ENCODE measurements at regions not wholly inside any gene's neighbourhood (a gene's known extent, or its start where the extent isn't known, plus 50 kb on each side); places are given as distances from the start of the nearest gene placed in this dataset.

- H3K9me3 ChIP-seq, result no peaks in the 10 kb centered on the region
- TF ChIP-seq, protein P1, sequence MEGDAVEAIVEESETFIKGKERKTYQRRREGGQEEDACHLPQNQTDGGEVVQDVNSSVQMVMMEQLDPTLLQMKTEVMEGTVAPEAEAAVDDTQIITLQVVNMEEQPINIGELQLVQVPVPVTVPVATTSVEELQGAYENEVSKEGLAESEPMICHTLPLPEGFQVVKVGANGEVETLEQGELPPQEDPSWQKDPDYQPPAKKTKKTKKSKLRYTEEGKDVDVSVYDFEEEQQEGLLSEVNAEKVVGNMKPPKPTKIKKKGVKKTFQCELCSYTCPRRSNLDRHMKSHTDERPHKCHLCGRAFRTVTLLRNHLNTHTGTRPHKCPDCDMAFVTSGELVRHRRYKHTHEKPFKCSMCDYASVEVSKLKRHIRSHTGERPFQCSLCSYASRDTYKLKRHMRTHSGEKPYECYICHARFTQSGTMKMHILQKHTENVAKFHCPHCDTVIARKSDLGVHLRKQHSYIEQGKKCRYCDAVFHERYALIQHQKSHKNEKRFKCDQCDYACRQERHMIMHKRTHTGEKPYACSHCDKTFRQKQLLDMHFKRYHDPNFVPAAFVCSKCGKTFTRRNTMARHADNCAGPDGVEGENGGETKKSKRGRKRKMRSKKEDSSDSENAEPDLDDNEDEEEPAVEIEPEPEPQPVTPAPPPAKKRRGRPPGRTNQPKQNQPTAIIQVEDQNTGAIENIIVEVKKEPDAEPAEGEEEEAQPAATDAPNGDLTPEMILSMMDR (IDR thresholded peaks at IDR 0.05), result no peak
- DNase-seq (no peak), ATAC-seq (no peak)
- no peaks in the 10 kb centered on the region for H3K36me3 ChIP-seq
- H3K27me3 ChIP-seq, result peaks cover 0 to 34% (median 4%) of the 10 kb centered on the region in 7 donors
- no peaks in the 10 kb centered on the region for H3K4me1 ChIP-seq
- no peak overlapping the region for H3K4me3 ChIP-seq
- intact Hi-C loops (cut with DNase I), result no loop called here
- WGBS, 2 donors, result 87 to 92% methylated on average over 4 of the region's 4 CpGs
- no peak overlapping the region for H3K27ac ChIP-seq
These were observed 126.8 kb upstream of the OBI1 start for GRCh38 chr13:78785764-78786163.

GRCh38 chr13:78784014-78784750 lies 125.2 kb upstream of the OBI1 start:
- DNase-seq, result no peak
- no peak for ATAC-seq
- H3K27me3 ChIP-seq, result peaks cover 0 to 43% (median 4%) of the 10 kb centered on the region in 7 donors
- 76 to 78% methylated on average over 6 of the region's 6 CpGs for WGBS, 2 donors
- no peaks in the 10 kb centered on the region for H3K36me3 ChIP-seq
- H3K4me3 ChIP-seq, result no peak overlapping the region
- no peaks in the 10 kb centered on the region for H3K9me3 ChIP-seq
- intact Hi-C loops (cut with DNase I), result no loop called here
- H3K27ac ChIP-seq, result no peak overlapping the region
- H3K4me1 ChIP-seq, result no peaks in the 10 kb centered on the region
- TF ChIP-seq, protein P1 (IDR thresholded peaks at IDR 0.05), result no peak

- no peaks in the 10 kb centered on the region for H3K36me3 ChIP-seq
These were observed 121.8 kb upstream of the OBI1 start for GRCh38 chr13:78780708-78781107.

GRCh38 chr13:78779608-78780007 lies 120.7 kb upstream of the OBI1 start:
- ATAC-seq (no peak), DNase-seq (no peak)
- WGBS, 2 donors, result 74 to 83% methylated on average over 3 of the region's 3 CpGs
- H3K27me3 ChIP-seq, result peaks cover 0 to 46% (median 17%) of the 10 kb centered on the region in 7 donors
- no peak overlapping the region for H3K27ac ChIP-seq
- H3K4me3 ChIP-seq, result no peak overlapping the region
- no peaks in the 10 kb centered on the region for H3K9me3 ChIP-seq
- no peaks in the 10 kb centered on the region for H3K4me1 ChIP-seq
- TF ChIP-seq, protein P1 (IDR thresholded peaks at IDR 0.05), result no peak
- intact Hi-C loops (cut with DNase I), result no loop called here
- H3K36me3 ChIP-seq, result no peaks in the 10 kb centered on the region

More at GRCh38 chr13:78780708-78781107, 121.8 kb upstream of the OBI1 start:
- DNase-seq (no peak), ATAC-seq (no peak)
- Histone ChIP-seq H3K27ac (no peak overlapping the region), H3K9me3 (no peaks in the 10 kb centered on the region), H3K27me3 (peaks cover 0 to 48% (median 17%) of the 10 kb centered on the region in 7 donors), H3K4me1 (no peaks in the 10 kb centered on the region), H3K4me3 (no peak overlapping the region)
- TF ChIP-seq, protein P1 (IDR thresholded peaks at IDR 0.05), result no peak
- WGBS, 2 donors, result 48 to 52% methylated on average over 3 of the region's 3 CpGs
- intact Hi-C loops (cut with DNase I), result no loop called here
